HG02973 (cell line): ENCODE measurements at regions not wholly inside any gene's neighbourhood (a gene's known extent, or its start where the extent isn't known, plus 50 kb on each side); places are given as distances from the start of the nearest gene placed in this dataset.
"Not testable (repeated sequence)": the region's sequence is repeated elsewhere in the genome, so short reads cannot be mapped to it uniquely, and the experiment has no call there.

Experiments
- ATAC-seq: cut with Tn5 transposase; IDR thresholded peaks from one replicate; pipeline ENCODE4 v1.9.1; 2021; ENCODE audit warnings: moderate library complexity; ENCODE audit not compliant: unreplicated experiment

GRCh38 chr14:40760704-40761103 is 846.0 kb upstream of the LRFN5 start:
- ATAC-seq = no peak

GRCh38 chr14:40758076-40758475 is 848.6 kb upstream of the LRFN5 start:
- no peak for ATAC-seq

GRCh38 chr14:40757376-40757950 is 849.2 kb upstream of the LRFN5 start:
- no peak for ATAC-seq

GRCh38 chr14:40733206-40733605 is 873.5 kb upstream of the LRFN5 start:
- ATAC-seq = no peak

- ATAC-seq = no peak
Observed at GRCh38 chr14:40727107-40727506, 879.6 kb upstream of the LRFN5 start.

- no peak for ATAC-seq
Observed at GRCh38 chr14:40713387-40713786, 893.3 kb upstream of the LRFN5 start.

- ATAC-seq = no peak
Observed at GRCh38 chr14:40697231-40697630, 909.4 kb upstream of the LRFN5 start.

- ATAC-seq = no peak
Observed at GRCh38 chr14:40694023-40694422, 912.7 kb upstream of the LRFN5 start.

- ATAC-seq = no peak
Observed at GRCh38 chr14:40691066-40691465, 915.6 kb upstream of the LRFN5 start.

GRCh38 chr14:40685764-40686163 is 920.9 kb upstream of the LRFN5 start:
- no peak for ATAC-seq

- ATAC-seq = no peak
Observed at GRCh38 chr14:40684328-40684727, 922.3 kb upstream of the LRFN5 start.

- no peak for ATAC-seq
Observed at GRCh38 chr14:40682131-40682913, 924.4 kb upstream of the LRFN5 start.

- no peak for ATAC-seq
Observed at GRCh38 chr14:40679256-40679655, 927.4 kb upstream of the LRFN5 start.

GRCh38 chr14:40677206-40677605 is 929.5 kb upstream of the LRFN5 start:
- not testable (repeated sequence) for ATAC-seq

GRCh38 chr14:40674502-40674901 is 932.2 kb upstream of the LRFN5 start:
- no peak for ATAC-seq

GRCh38 chr14:40656311-40656710 is 950.4 kb upstream of the LRFN5 start:
- ATAC-seq = no peak

GRCh38 chr14:40652089-40652691 is 954.5 kb upstream of the LRFN5 start:
- no peak for ATAC-seq

- no peak for ATAC-seq
Observed at GRCh38 chr14:40630471-40630870, 976.2 kb upstream of the LRFN5 start.

- ATAC-seq = not testable (repeated sequence)
Observed at GRCh38 chr14:40629551-40630137, 977.0 kb upstream of the LRFN5 start.

GRCh38 chr14:40629144-40629543 is 977.5 kb upstream of the LRFN5 start:
- ATAC-seq = no peak

GRCh38 chr14:40623643-40624042 is 983.0 kb upstream of the LRFN5 start:
- ATAC-seq = no peak
